ENCODE measurements at regions not wholly inside any gene's neighbourhood (a gene's known extent, or its start where the extent isn't known, plus 50 kb on each side); places are given as distances from the start of the nearest gene placed in this dataset.

- DNase-seq, result no peak
Observed at GRCh38 chr11:29025001-29025400, 916.8 kb downstream of the METTL15 start.

- DNase-seq, result no peak
Observed at GRCh38 chr11:29024386-29024785, 916.2 kb downstream of the METTL15 start.

- no peak for DNase-seq
Observed at GRCh38 chr11:29023761-29024160, 915.6 kb downstream of the METTL15 start.

GRCh38 chr11:29022676-29023075, 914.5 kb downstream of the METTL15 start:
- DNase-seq, result no peak

- DNase-seq, result no peak
Observed at GRCh38 chr11:29019960-29020683, 911.9 kb downstream of the METTL15 start.

- DNase-seq, result no peak
Observed at GRCh38 chr11:29018631-29019030, 910.4 kb downstream of the METTL15 start.

GRCh38 chr11:29017941-29018340, 909.8 kb downstream of the METTL15 start:
- no peak for DNase-seq

- DNase-seq, result no peak
Observed at GRCh38 chr11:29012507-29012906, 904.3 kb downstream of the METTL15 start.

- no peak for DNase-seq
Observed at GRCh38 chr11:29009426-29009825, 901.2 kb downstream of the METTL15 start.

GRCh38 chr11:29008481-29008880, 900.3 kb downstream of the METTL15 start:
- DNase-seq, result no peak

GRCh38 chr11:29006668-29007067, 898.5 kb downstream of the METTL15 start:
- no peak for DNase-seq

GRCh38 chr11:29005401-29005980, 897.3 kb downstream of the METTL15 start:
- DNase-seq, result no peak

- DNase-seq, result no peak
Observed at GRCh38 chr11:29002816-29003215, 894.6 kb downstream of the METTL15 start.

- no peak for DNase-seq
Observed at GRCh38 chr11:28999620-29000019, 891.4 kb downstream of the METTL15 start.

GRCh38 chr11:28992996-28993395, 884.8 kb downstream of the METTL15 start:
- DNase-seq, result no peak

GRCh38 chr11:28984231-28984630, 876.0 kb downstream of the METTL15 start:
- DNase-seq, result no peak

- DNase-seq, result no peak
Observed at GRCh38 chr11:28983780-28984179, 875.6 kb downstream of the METTL15 start.

- no peak for DNase-seq
Observed at GRCh38 chr11:28981381-28981780, 873.2 kb downstream of the METTL15 start.

- DNase-seq, result no peak
Observed at GRCh38 chr11:28976801-28977145, 868.6 kb downstream of the METTL15 start.

GRCh38 chr11:28976012-28976800, 868.0 kb downstream of the METTL15 start:
- DNase-seq, result no peak

- DNase-seq, result no peak
Observed at GRCh38 chr11:28969832-28970231, 861.6 kb downstream of the METTL15 start.

- DNase-seq, result no peak
Observed at GRCh38 chr11:28966951-28967350, 858.8 kb downstream of the METTL15 start.

- no peak for DNase-seq
Observed at GRCh38 chr11:28965819-28966218, 857.6 kb downstream of the METTL15 start.

GRCh38 chr11:28964811-28965210, 856.6 kb downstream of the METTL15 start:
- DNase-seq, result no peak

Measured in NCI-H1694 (cell line).